Mesothelial cell of epicardium (in vitro differentiated cells): ENCODE measurements at regions not wholly inside any gene's neighbourhood (a gene's known extent, or its start where the extent isn't known, plus 50 kb on each side); places are given as distances from the start of the nearest gene placed in this dataset.

ENCODE experiments used
- DNase-seq, 2 experiments: peaks; one replicate each; pipeline ENCODE4 v3.0.0; 2021; ENCODE audit warnings: low spot score in 2 of 2; ENCODE audit not compliant: unreplicated experiment in 2 of 2
- H3K27ac Mint-ChIP-seq: 2 replicates; pipeline ENCODE4 v1.8.0; 2021; ENCODE audit warnings: mixed read lengths
- H3K27me3 Mint-ChIP-seq: 2 replicates; pipeline ENCODE4 v1.8.0; 2021; ENCODE audit warnings: low read depth, mixed read lengths
- H3K36me3 Mint-ChIP-seq: 2 replicates; pipeline ENCODE4 v1.8.0; 2021; ENCODE audit warnings: mixed read lengths
- H3K4me1 Mint-ChIP-seq: 2 replicates; pipeline ENCODE4 v1.8.0; 2021; ENCODE audit warnings: mixed read lengths
- H3K4me3 Mint-ChIP-seq: 2 replicates; pipeline ENCODE4 v1.8.0; 2021; ENCODE audit warnings: mild to moderate bottlenecking, moderate library complexity, mixed read lengths
- H3K9me3 Mint-ChIP-seq: 2 replicates; pipeline ENCODE4 v1.8.0; 2021; ENCODE audit warnings: mixed read lengths
- TF ChIP-seq, protein P1 (sequence below): fragments of 200-600 bp; sonication (generic); IDR thresholded peaks from one replicate; pipeline ENCODE4 v1.5.0; 2021; ENCODE audit warnings: antibody characterized with exemption; ENCODE audit not compliant: unreplicated experiment

DNA sequence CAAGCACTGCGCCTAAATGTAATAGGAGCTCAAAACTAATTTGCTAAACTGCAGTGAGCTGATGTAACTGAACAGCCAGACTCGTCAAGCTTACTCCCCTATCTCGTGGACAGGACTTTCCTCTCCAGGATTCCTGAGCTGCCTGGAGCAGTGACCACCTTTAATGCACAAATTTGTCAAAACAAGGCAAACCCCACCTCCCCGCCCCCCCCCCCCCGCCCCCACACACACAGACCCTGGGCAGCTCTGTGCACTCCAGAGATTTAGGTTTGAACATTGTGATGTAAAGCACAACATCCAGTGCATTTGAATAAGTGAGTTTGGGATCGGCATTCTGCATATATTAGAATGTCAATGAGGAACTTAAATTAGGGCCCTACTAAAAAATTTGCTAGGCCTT is 77.7 kb upstream of the DHX15 start:
- TF ChIP-seq, protein P1, sequence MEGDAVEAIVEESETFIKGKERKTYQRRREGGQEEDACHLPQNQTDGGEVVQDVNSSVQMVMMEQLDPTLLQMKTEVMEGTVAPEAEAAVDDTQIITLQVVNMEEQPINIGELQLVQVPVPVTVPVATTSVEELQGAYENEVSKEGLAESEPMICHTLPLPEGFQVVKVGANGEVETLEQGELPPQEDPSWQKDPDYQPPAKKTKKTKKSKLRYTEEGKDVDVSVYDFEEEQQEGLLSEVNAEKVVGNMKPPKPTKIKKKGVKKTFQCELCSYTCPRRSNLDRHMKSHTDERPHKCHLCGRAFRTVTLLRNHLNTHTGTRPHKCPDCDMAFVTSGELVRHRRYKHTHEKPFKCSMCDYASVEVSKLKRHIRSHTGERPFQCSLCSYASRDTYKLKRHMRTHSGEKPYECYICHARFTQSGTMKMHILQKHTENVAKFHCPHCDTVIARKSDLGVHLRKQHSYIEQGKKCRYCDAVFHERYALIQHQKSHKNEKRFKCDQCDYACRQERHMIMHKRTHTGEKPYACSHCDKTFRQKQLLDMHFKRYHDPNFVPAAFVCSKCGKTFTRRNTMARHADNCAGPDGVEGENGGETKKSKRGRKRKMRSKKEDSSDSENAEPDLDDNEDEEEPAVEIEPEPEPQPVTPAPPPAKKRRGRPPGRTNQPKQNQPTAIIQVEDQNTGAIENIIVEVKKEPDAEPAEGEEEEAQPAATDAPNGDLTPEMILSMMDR: no peak
- H3K36me3 Mint-ChIP-seq: no peaks in the 10 kb centered on the region
- no peak overlapping the region for H3K27ac Mint-ChIP-seq
- H3K27me3 Mint-ChIP-seq: peaks cover 2% of the 10 kb centered on the region
- peaks cover 5% of the 10 kb centered on the region for H3K4me1 Mint-ChIP-seq
- H3K9me3 Mint-ChIP-seq: no peaks in the 10 kb centered on the region
- no peak for DNase-seq
- no peak overlapping the region for H3K4me3 Mint-ChIP-seq

GRCh38 chr4:24662542-24662941 is 78.2 kb upstream of the DHX15 start:
- no peaks in the 10 kb centered on the region for H3K36me3 Mint-ChIP-seq
- no peaks in the 10 kb centered on the region for H3K9me3 Mint-ChIP-seq
- H3K27me3 Mint-ChIP-seq: peaks cover 2% of the 10 kb centered on the region
- no peak overlapping the region for H3K27ac Mint-ChIP-seq
- H3K4me1 Mint-ChIP-seq: peaks cover 5% of the 10 kb centered on the region
- H3K4me3 Mint-ChIP-seq: no peak overlapping the region
- no peak for DNase-seq
- TF ChIP-seq, protein P1: no peak

GRCh38 chr4:24664956-24665355 is 80.6 kb upstream of the DHX15 start:
- TF ChIP-seq, protein P1: no peak
- Mint-ChIP-seq H3K9me3 (no peaks in the 10 kb centered on the region), H3K4me1 (no peaks in the 10 kb centered on the region), H3K4me3 (no peak overlapping the region), H3K27me3 (peaks cover 2% of the 10 kb centered on the region), H3K36me3 (no peaks in the 10 kb centered on the region), H3K27ac (no peak overlapping the region)
- DNase-seq: no peak

GRCh38 chr4:24666316-24666715 is 82.0 kb upstream of the DHX15 start:
- DNase-seq: no peak
- H3K4me1 Mint-ChIP-seq: no peaks in the 10 kb centered on the region
- H3K4me3 Mint-ChIP-seq: no peak overlapping the region
- H3K27me3 Mint-ChIP-seq: peaks cover 2% of the 10 kb centered on the region
- no peaks in the 10 kb centered on the region for H3K36me3 Mint-ChIP-seq
- no peak overlapping the region for H3K27ac Mint-ChIP-seq
- no peaks in the 10 kb centered on the region for H3K9me3 Mint-ChIP-seq
- TF ChIP-seq, protein P1: no peak

DNA sequence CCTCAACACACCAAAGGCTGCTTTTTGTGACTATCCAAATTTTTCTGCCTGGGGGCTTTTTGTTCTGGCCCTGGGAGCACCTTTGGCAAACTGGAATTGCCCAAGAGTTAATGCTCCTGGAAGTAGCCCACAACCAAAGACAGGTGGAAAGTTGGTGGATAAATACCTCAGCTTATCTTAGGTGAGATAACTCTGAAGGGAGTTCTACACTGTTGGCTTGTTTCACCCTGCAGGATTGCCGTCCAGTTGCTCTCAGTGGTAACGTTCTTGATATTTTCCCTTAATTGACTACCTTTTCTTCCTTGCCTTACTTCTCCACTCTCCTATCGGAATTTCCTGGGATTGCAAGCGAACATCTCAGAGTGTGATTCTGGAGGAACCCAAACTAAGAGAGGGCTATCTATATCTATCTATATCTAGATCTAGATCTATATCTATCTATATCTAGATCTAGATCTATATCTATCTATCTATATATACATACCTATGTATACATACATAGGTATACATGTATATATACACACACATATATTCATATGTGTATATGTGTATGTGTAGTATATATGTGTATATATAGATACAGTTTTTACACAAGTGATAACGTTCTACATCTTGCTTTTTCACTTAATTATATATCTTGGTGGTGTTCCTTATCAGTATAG is 82.6 kb upstream of the DHX15 start:
- Mint-ChIP-seq H3K4me3 (no peak overlapping the region), H3K27me3 (peaks cover 2% of the 10 kb centered on the region), H3K4me1 (no peaks in the 10 kb centered on the region), H3K36me3 (no peaks in the 10 kb centered on the region), H3K9me3 (no peaks in the 10 kb centered on the region), H3K27ac (no peak overlapping the region)
- DNase-seq: no peak
- TF ChIP-seq, protein P1: no peak

- Mint-ChIP-seq H3K27ac (no peak overlapping the region), H3K4me1 (no peaks in the 10 kb centered on the region), H3K36me3 (no peaks in the 10 kb centered on the region), H3K4me3 (no peak overlapping the region), H3K27me3 (peaks cover 2% of the 10 kb centered on the region), H3K9me3 (no peaks in the 10 kb centered on the region)
- TF ChIP-seq, protein P1: no peak
- DNase-seq: no peak
Observed at GRCh38 chr4:24668956-24669355, 84.6 kb upstream of the DHX15 start.
